Tibial artery (tissue), 4 donors: ENCODE measurements at regions not wholly inside any gene's neighbourhood (a gene's known extent, or its start where the extent isn't known, plus 50 kb on each side); places are given as distances from the start of the nearest gene placed in this dataset.

Source experiments
- DNase-seq, 2 donors: peaks; one replicate each; pipeline ENCODE4 v3.0.0-alpha.2; 2019
- H3K27ac ChIP-seq, 2 donors: fragments of 200-600 bp; sonication (generic) in 1 of 2; 1 replicate in 1 of 2; 2 replicates in 1 of 2; pipeline ENCODE4 v1.5.1; 2018 to 2019; ENCODE audit warnings: mild to moderate bottlenecking in 1 of 2
- H3K27me3 ChIP-seq, 2 donors: fragments of 200-600 bp; sonication (generic) in 1 of 2; one replicate each; pipeline versions ENCODE4 v1.5.1 to v1.6.0; 2016 to 2019
- H3K36me3 ChIP-seq, 3 donors: fragments of 200-600 bp; sonication (generic) in 2 of 3; one replicate each; pipeline ENCODE4 v1.5.1; 2016 to 2019; ENCODE audit warnings: mild to moderate bottlenecking in 2 of 3
- H3K4me1 ChIP-seq, 4 donors: fragments of 200-600 bp; sonication (generic) in 2 of 4; 1 replicate in 3 of 4; 2 replicates in 1 of 4; pipeline ENCODE4 v1.5.1; 2016 to 2019
- H3K4me3 ChIP-seq, 2 donors: fragments of 200-600 bp; sonication (generic) in 1 of 2; 1 replicate in 1 of 2; 2 replicates in 1 of 2; pipeline ENCODE4 v1.5.1; 2018 to 2019; ENCODE audit warnings: mild to moderate bottlenecking in 2 of 2
- H3K9me3 ChIP-seq, 3 donors: fragments of 200-600 bp; sonication (generic) in 1 of 3; one replicate each; pipeline ENCODE4 v1.5.1; 2016 to 2019
- intact Hi-C: fragments of 100-400 bp; cut with DNase I; formaldehyde crosslinking; loops from one replicate; pipeline ENCODE4 v1.15.0; 2023; ENCODE audit warnings: low total_unique reads
- TF ChIP-seq, protein P1 (sequence below), 2 experiments: fragments of 200-600 bp in 1 of 2; fragments of 450-650 bp in 1 of 2; IDR thresholded peaks; one replicate each; pipeline ENCODE4 v1.5.1; 2017 to 2019; ENCODE audit warnings: antibody characterized with exemption in 2 of 2, mild to moderate bottlenecking in 1 of 2, moderate library complexity in 1 of 2

DNA sequence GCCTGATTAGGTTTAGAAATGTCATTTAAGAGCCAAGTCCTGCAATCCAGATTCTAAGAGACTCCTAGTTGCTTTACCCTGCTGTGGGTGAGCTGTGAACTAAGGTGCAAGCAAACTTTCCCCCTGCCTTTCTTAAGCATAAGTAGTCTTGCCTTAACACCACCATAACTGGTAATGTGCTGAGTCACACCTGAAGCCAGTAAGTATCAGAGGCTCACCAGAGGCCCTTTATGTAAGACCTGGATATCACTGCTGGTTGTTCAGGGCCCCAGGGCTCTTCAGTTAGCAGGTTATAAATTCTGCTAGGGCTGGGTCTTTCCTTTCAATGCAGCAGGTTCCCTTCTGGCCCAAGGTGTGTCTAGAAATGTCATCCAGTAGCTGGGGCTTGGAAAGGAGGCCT, 509.9 kb downstream of the VGLL3 start:
- no peak for DNase-seq
- Histone ChIP-seq H3K36me3 (no peaks in the 10 kb centered on the region), H3K9me3 (no peaks in the 10 kb centered on the region), H3K4me1 (no peaks in the 10 kb centered on the region), H3K4me3 (no peak overlapping the region), H3K27ac (no peak overlapping the region), H3K27me3 (no peaks in the 10 kb centered on the region)
- TF ChIP-seq, protein P1, sequence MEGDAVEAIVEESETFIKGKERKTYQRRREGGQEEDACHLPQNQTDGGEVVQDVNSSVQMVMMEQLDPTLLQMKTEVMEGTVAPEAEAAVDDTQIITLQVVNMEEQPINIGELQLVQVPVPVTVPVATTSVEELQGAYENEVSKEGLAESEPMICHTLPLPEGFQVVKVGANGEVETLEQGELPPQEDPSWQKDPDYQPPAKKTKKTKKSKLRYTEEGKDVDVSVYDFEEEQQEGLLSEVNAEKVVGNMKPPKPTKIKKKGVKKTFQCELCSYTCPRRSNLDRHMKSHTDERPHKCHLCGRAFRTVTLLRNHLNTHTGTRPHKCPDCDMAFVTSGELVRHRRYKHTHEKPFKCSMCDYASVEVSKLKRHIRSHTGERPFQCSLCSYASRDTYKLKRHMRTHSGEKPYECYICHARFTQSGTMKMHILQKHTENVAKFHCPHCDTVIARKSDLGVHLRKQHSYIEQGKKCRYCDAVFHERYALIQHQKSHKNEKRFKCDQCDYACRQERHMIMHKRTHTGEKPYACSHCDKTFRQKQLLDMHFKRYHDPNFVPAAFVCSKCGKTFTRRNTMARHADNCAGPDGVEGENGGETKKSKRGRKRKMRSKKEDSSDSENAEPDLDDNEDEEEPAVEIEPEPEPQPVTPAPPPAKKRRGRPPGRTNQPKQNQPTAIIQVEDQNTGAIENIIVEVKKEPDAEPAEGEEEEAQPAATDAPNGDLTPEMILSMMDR (IDR thresholded peaks at IDR 0.05): no peak
- intact Hi-C loops: no loop called here

- no peak overlapping the region for H3K27ac ChIP-seq
- no peak overlapping the region for H3K4me3 ChIP-seq
- no peaks in the 10 kb centered on the region for H3K27me3 ChIP-seq
- H3K9me3 ChIP-seq: no peaks in the 10 kb centered on the region
- no peaks in the 10 kb centered on the region for H3K36me3 ChIP-seq
- intact Hi-C loops: no loop called here
- DNase-seq: no peak
- no peaks in the 10 kb centered on the region for H3K4me1 ChIP-seq
- TF ChIP-seq, protein P1 (IDR thresholded peaks at IDR 0.05): no peak
Measured at GRCh38 chr3:86464180-86464579, 526.8 kb downstream of the VGLL3 start.

- no peaks in the 10 kb centered on the region for H3K36me3 ChIP-seq
- DNase-seq: no peak
- H3K27me3 ChIP-seq: no peaks in the 10 kb centered on the region
- intact Hi-C loops: no loop called here
- TF ChIP-seq, protein P1 (IDR thresholded peaks at IDR 0.05): no peak
- H3K9me3 ChIP-seq: no peaks in the 10 kb centered on the region
- H3K4me1 ChIP-seq: no peaks in the 10 kb centered on the region
- H3K27ac ChIP-seq: no peak overlapping the region
- no peak overlapping the region for H3K4me3 ChIP-seq
Measured at GRCh38 chr3:86451749-86452148, 539.2 kb downstream of the VGLL3 start.

GRCh38 chr3:86438544-86438943, 552.4 kb downstream of the VGLL3 start:
- Histone ChIP-seq H3K4me1 (no peaks in the 10 kb centered on the region), H3K27me3 (no peaks in the 10 kb centered on the region), H3K27ac (no peak overlapping the region), H3K36me3 (no peaks in the 10 kb centered on the region), H3K4me3 (no peak overlapping the region), H3K9me3 (no peaks in the 10 kb centered on the region)
- TF ChIP-seq, protein P1 (IDR thresholded peaks at IDR 0.05): no peak
- intact Hi-C loops: no loop called here
- no peak for DNase-seq

DNA sequence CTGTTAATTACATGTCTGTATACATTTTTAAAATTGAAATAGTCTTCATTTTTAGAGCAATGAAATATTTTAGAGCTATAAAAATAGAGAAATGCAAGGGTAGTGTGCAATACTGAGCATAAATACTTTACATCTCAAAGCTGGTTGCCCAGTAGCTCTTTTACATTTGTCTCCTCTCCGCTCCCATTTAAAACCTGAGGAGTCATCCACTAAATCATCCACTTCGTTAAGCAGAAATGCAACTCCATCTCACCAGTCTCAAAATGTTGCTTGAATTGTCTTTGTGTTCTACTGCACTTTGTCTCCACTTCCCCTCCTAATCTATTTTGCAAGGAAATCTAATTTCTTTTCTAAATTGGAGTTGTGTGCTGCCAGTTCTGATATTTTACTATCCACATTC, 563.6 kb downstream of the VGLL3 start:
- intact Hi-C loops: no loop called here
- Histone ChIP-seq H3K27me3 (no peaks in the 10 kb centered on the region), H3K27ac (no peak overlapping the region), H3K36me3 (no peaks in the 10 kb centered on the region), H3K4me3 (no peak overlapping the region), H3K4me1 (no peaks in the 10 kb centered on the region), H3K9me3 (peaks cover 0 to 9% (median 4%) of the 10 kb centered on the region in 3 donors)
- no peak for DNase-seq
- TF ChIP-seq, protein P1 (IDR thresholded peaks at IDR 0.05): no peak
